ENCODE measurements at regions not wholly inside any gene's neighbourhood (a gene's known extent, or its start where the extent isn't known, plus 50 kb on each side); places are given as distances from the start of the nearest gene placed in this dataset.

DNA sequence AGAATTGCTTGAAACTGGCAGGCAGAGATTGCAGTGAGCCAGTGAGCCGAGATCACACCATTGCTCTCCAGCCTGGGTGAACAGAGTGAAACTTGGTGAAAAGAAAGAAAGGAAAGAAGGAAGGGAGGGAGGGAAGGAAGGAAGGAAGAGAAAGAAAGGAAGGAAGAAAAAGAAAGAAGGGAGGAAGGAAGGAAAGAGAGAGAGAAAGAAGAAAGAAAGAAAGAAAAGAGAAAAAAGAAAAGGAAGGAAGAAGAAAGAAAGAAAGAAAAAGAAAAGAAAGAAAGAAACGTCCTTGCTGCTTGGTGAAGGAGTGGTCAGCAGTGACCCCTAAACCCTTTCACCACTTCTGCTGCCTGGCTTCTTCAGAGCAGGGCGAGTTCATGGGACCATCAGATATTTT is 147.1 kb upstream of the MYO3A start:
- WGBS, 2 donors = 41 to 52% methylated on average over 3 of the region's 3 CpGs
- no peak overlapping the region for H3K27ac ChIP-seq
- intact Hi-C loops (cut with DNase I) = no loop called here
- no peaks in the 10 kb centered on the region for H3K36me3 ChIP-seq
- H3K27me3 ChIP-seq = no peaks in the 10 kb centered on the region
- H3K4me3 ChIP-seq = no peak overlapping the region
- DNase-seq = no peak
- no peaks in the 10 kb centered on the region for H3K4me1 ChIP-seq
- TF ChIP-seq CTCF (IDR thresholded peaks at IDR 0.05) (no peak), POLR2A (IDR thresholded peaks at IDR 0.05) (no peak)
- H3K9me3 ChIP-seq = no peaks in the 10 kb centered on the region

DNA sequence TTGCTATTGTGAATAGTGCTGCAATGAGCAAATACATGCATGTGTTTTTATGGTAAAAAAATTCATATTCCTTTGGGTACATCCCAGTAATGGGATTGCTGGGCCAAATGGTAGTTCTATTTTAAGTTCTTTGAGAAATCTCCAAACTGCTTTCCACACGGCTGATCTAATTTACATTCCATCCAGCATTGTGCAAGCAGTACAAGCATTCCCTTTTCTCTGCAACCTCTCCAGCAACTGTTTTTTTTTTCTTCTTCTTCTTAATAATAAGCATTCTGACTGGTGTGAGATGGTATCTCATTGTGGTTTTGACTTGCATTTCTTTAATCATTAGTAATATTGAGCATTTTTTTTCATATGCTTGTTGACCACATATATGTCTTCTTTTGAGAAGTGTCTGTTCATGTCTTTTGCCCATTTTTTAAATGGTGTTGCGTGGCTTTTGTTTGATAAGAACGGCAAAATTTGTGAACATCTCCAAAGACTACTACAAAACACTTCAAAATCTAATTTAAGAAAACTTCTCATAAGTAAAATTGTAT is 136.1 kb upstream of the MYO3A start:
- Histone ChIP-seq H3K4me3 (no peak overlapping the region), H3K27ac (no peak overlapping the region), H3K4me1 (no peaks in the 10 kb centered on the region), H3K27me3 (no peaks in the 10 kb centered on the region), H3K9me3 (no peaks in the 10 kb centered on the region), H3K36me3 (no peaks in the 10 kb centered on the region)
- intact Hi-C loops (cut with DNase I) = no loop called here
- no peak for TF ChIP-seq POLR2A (IDR thresholded peaks at IDR 0.05)
- no peak for TF ChIP-seq CTCF (IDR thresholded peaks at IDR 0.05)
- 60 to 74% methylated on average over 3 of the region's 3 CpGs for WGBS, 2 donors
- no peak for DNase-seq

DNA sequence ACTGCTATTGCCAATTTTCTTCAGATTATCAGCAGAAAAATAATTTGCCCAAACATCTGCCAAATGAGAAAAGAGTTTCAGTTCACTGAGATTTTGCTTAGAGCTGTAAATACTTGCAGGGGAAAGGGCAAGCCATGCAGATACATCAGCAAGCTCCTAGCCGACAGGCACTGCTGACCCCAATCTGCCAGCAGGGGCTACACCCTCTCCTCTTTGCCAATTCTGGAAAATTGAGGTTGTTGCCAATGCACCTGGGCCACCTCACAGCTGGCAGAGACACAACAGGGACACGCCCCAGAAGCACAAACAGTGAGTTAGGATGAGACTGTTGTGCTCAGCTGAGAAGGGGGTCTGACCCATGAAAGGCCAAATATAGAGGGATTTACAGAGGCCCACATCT is 129.5 kb upstream of the MYO3A start:
- WGBS, 2 donors = 10 to 48% methylated on average over 1 to 2 of the region's 2 CpGs
- intact Hi-C loops (cut with DNase I) = no loop called here
- TF ChIP-seq CTCF (IDR thresholded peaks at IDR 0.05) (no peak), POLR2A (IDR thresholded peaks at IDR 0.05) (no peak)
- no peaks in the 10 kb centered on the region for H3K9me3 ChIP-seq
- H3K4me3 ChIP-seq = no peak overlapping the region
- H3K27me3 ChIP-seq = no peaks in the 10 kb centered on the region
- DNase-seq = no peak
- H3K4me1 ChIP-seq = no peaks in the 10 kb centered on the region
- H3K27ac ChIP-seq = no peak overlapping the region
- H3K36me3 ChIP-seq = no peaks in the 10 kb centered on the region

DNA sequence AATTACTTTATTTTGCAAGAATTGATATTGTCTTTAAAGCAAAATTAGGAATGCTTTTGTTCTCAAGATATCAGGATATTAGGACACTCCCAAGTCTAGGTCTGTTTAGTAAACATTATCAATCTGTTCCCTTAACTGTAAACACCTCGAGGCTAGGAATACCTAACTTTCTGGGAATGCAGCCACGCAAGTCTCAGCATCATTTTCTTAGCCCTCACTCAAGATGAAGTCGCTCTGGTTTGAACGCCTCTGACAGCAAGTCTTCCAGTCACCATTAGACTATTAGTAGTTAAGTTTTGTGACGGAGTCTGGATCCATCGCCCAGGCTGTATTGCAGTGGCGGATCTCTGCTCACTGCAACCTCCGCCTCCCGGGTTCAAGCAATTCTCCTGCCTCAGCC is 128.0 kb upstream of the MYO3A start:
- H3K9me3 ChIP-seq = no peaks in the 10 kb centered on the region
- H3K27me3 ChIP-seq = no peaks in the 10 kb centered on the region
- intact Hi-C loops (cut with DNase I) = no loop called here
- no peak for DNase-seq
- no peak overlapping the region for H3K27ac ChIP-seq
- TF ChIP-seq CTCF (IDR thresholded peaks at IDR 0.05) = no peak
- TF ChIP-seq POLR2A (IDR thresholded peaks at IDR 0.05) = no peak
- no peaks in the 10 kb centered on the region for H3K36me3 ChIP-seq
- H3K4me3 ChIP-seq = no peak overlapping the region
- H3K4me1 ChIP-seq = no peaks in the 10 kb centered on the region
- whole genome bisulfite sequencing, 2 donors = 77 to 81% methylated on average over 6 to 9 of the region's 9 CpGs

DNA sequence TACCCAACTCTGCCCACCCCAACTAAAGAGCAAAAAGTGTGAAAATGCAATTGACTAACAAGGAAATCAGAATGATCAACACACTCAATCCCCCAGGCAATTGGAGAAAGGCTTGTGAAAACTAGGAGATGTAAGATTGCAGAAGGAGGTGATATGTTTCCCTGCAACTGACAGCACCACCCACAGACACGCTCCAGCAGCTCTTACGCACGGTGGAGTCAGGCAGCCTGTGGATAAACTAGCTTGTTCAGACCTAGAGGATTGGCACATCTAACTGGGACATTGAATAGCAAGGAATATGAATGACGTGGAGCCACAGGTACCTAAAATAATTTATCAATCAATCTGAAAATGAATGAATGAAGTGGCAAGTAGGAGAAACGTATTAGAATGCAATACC is 125.7 kb upstream of the MYO3A start:
- Histone ChIP-seq H3K9me3 (no peaks in the 10 kb centered on the region), H3K4me3 (no peak overlapping the region), H3K27me3 (no peaks in the 10 kb centered on the region), H3K4me1 (no peaks in the 10 kb centered on the region), H3K36me3 (no peaks in the 10 kb centered on the region), H3K27ac (no peak overlapping the region)
- intact Hi-C loops (cut with DNase I) = no loop called here
- TF ChIP-seq POLR2A (IDR thresholded peaks at IDR 0.05) (no peak), CTCF (IDR thresholded peaks at IDR 0.05) (no peak)
- WGBS, 2 donors = 40 to 51% methylated on average over 5 of the region's 5 CpGs
- DNase-seq = no peak
